ENCODE measurements at regions not wholly inside any gene's neighbourhood (a gene's known extent, or its start where the extent isn't known, plus 50 kb on each side); places are given as distances from the start of the nearest gene placed in this dataset.

DNA sequence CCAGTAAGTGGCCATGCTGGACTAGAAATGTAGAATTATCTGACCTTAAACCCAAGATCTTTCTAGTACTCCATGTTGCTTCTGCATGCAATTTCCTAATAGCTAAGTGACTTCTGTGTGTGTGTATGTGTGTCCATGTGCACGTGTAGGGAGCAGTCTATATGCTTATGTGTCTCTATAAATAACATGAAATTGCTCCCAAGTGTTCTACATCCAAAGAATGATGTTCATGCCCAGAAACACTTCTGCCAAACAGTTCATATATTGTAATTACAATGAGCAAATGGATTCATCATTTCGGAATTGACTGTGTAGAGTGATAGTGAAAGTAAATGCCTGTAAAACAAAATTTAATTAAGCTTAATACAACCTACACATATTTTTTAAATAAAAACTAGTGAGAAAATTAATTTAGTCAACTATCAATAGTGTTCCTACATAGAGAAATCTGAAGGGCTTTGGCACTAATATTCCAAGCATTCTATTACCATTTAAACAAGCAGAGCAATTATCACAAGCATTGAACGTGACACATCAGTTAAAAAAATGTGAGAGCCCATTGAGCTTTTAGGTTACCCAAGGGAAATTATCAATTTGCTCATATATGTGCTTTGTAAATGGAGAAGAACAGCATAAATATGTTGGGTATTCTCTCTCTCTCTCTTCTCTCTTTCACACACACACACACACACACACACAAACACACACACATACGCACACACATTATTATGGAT, 1067.4 kb downstream of the CNTNAP5 start:
- TF ChIP-seq MAFK (IDR thresholded peaks at IDR 0.05; ENCODE audit: low read depth, low read length), result no peak
- TF ChIP-seq, protein P1, sequence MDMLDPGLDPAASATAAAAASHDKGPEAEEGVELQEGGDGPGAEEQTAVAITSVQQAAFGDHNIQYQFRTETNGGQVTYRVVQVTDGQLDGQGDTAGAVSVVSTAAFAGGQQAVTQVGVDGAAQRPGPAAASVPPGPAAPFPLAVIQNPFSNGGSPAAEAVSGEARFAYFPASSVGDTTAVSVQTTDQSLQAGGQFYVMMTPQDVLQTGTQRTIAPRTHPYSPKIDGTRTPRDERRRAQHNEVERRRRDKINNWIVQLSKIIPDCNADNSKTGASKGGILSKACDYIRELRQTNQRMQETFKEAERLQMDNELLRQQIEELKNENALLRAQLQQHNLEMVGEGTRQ (IDR thresholded peaks at IDR 0.05; ENCODE audit: low read depth, low read length), result no peak
- no peak for TF ChIP-seq MAZ (IDR thresholded peaks at IDR 0.05; ENCODE audit: borderline replicate concordance, low read depth, low read length)
- TF ChIP-seq NFE2L2 (IDR thresholded peaks at IDR 0.05; ENCODE audit: low read depth, low read length), result no peak
- TF ChIP-seq CHD1 (IDR thresholded peaks at IDR 0.05; ENCODE audit: low read depth, low read length), result no peak
- TF ChIP-seq, protein P2, sequence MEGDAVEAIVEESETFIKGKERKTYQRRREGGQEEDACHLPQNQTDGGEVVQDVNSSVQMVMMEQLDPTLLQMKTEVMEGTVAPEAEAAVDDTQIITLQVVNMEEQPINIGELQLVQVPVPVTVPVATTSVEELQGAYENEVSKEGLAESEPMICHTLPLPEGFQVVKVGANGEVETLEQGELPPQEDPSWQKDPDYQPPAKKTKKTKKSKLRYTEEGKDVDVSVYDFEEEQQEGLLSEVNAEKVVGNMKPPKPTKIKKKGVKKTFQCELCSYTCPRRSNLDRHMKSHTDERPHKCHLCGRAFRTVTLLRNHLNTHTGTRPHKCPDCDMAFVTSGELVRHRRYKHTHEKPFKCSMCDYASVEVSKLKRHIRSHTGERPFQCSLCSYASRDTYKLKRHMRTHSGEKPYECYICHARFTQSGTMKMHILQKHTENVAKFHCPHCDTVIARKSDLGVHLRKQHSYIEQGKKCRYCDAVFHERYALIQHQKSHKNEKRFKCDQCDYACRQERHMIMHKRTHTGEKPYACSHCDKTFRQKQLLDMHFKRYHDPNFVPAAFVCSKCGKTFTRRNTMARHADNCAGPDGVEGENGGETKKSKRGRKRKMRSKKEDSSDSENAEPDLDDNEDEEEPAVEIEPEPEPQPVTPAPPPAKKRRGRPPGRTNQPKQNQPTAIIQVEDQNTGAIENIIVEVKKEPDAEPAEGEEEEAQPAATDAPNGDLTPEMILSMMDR (conservative IDR thresholded peaks at IDR 0.05; ENCODE audit: low read depth, low read length), result no peak
- no peak for TF ChIP-seq SMC3 (IDR thresholded peaks at IDR 0.05; ENCODE audit: low read depth, low read length)
- no peak for TF ChIP-seq RFX5 (IDR thresholded peaks at IDR 0.05; ENCODE audit: low read depth, low read length)
- no peak for TF ChIP-seq MXI1 (IDR thresholded peaks at IDR 0.05; ENCODE audit: borderline replicate concordance, low read depth, low read length)
- no peak overlapping the region for H2BK120ac ChIP-seq (ENCODE audit: low read depth, low read length)
- no peaks in the 10 kb centered on the region for H3K36me3 ChIP-seq (ENCODE audit: control insufficient read depth, insufficient read depth, low read length)
- H2BK5ac ChIP-seq (ENCODE audit: low read depth, low read length, poor library complexity, severe bottlenecking), result no peak overlapping the region
- H3K9me3 ChIP-seq (ENCODE audit: control insufficient read depth, insufficient read depth, low read length), result no peaks in the 10 kb centered on the region
- H4K91ac ChIP-seq (ENCODE audit: insufficient read depth, low read depth, low read length), result no peak overlapping the region
- H4K20me1 ChIP-seq (ENCODE audit: insufficient read depth, low read length), result no peaks in the 10 kb centered on the region
- H3K27ac ChIP-seq (ENCODE audit: insufficient read depth, low read length), result no peak overlapping the region
- dilution Hi-C loops (cut with HindIII; ENCODE audit: low sequenced_read_pairs, unreplicated experiment) (no loop called here), intact Hi-C loops (cut with micrococcal nuclease) (no loop called here), in situ Hi-C loops (cut with MboI; ENCODE audit: low sequenced_read_pairs) (no loop called here)
- no TSS peak for BruUV-seq (replicated peaks)
- no peak overlapping the region for H3K9ac ChIP-seq (ENCODE audit: low read depth, low read length)
- no peak overlapping the region for H3K23ac ChIP-seq (ENCODE audit: low read depth, low read length)
- 100% methylated on average over 1 of the region's 4 CpGs; no CpG with 5 or more reads in 1 of the 2 experiments for WGBS, 2 experiments (ENCODE audit: extremely low coverage in 2 of 2, insufficient read length in 1 of 2)
- no peak overlapping the region for H3K4ac ChIP-seq (ENCODE audit: low read depth, low read length)
- no peak overlapping the region for H2BK20ac ChIP-seq (ENCODE audit: low read depth, low read length)
- DNase-seq (no peak), ATAC-seq (ENCODE audit: low read depth) (no peak)
- no peak overlapping the region for H3K56ac ChIP-seq (ENCODE audit: extremely low read depth, insufficient read depth, low read length)
- ChIA-PET CTCF (interaction anchor here (0.6 kb wide), 1 partner anchor 17 kb away, joined by 3 read pairs; no protein-coding TSS in a partner anchor), POLR2A (ENCODE audit: unreplicated experiment) (no interaction called here)
- no peak overlapping the region for H2AFZ ChIP-seq (replicated peaks; ENCODE audit: low read length, poor library complexity)
- H3K4me2 ChIP-seq (ENCODE audit: low read depth, low read length), result no peak overlapping the region
- H3K9me1 ChIP-seq (ENCODE audit: insufficient read depth, low read length), result no peaks in the 10 kb centered on the region
- H3K27me3 ChIP-seq (ENCODE audit: control insufficient read depth, insufficient read depth, low read length), result no peaks in the 10 kb centered on the region
- H4K5ac ChIP-seq (ENCODE audit: low read depth, low read length), result no peak overlapping the region
- no peak overlapping the region for H3K4me3 ChIP-seq (ENCODE audit: insufficient read depth, low read depth, low read length)
- no peak overlapping the region for H2AK5ac ChIP-seq (ENCODE audit: low read depth, low read length)
- no peak overlapping the region for H4K8ac ChIP-seq (ENCODE audit: low read depth in 2 of 2, low read length in 2 of 2)
- H3K18ac ChIP-seq (ENCODE audit: low read depth, low read length), result no peak overlapping the region
- H3K4me1 ChIP-seq (ENCODE audit: control insufficient read depth, insufficient read depth, low read length), result no peaks in the 10 kb centered on the region
- no peak overlapping the region for H3K14ac ChIP-seq (replicated peaks; ENCODE audit: low read depth, low read length)
- H3K79me1 ChIP-seq (ENCODE audit: low read depth in 1 of 2, low read length in 2 of 2), result no peaks in the 10 kb centered on the region
- H2AK9ac ChIP-seq (replicated peaks; ENCODE audit: low read depth, low read length, poor library complexity), result no peak overlapping the region
- H2BK15ac ChIP-seq (ENCODE audit: low read depth, low read length), result no peak overlapping the region

Measured in IMR-90 (cell line).